Tibial artery (tissue), 4 donors: ENCODE measurements at regions not wholly inside any gene's neighbourhood (a gene's known extent, or its start where the extent isn't known, plus 50 kb on each side); places are given as distances from the start of the nearest gene placed in this dataset.
A peak's percentile ranks its signal among the peaks of the same experiment; 100 is the strongest.

Source experiments
- DNase-seq, 2 donors: peaks; one replicate each; pipeline ENCODE4 v3.0.0-alpha.2; 2019
- H3K27ac ChIP-seq, 2 donors: fragments of 200-600 bp; sonication (generic) in 1 of 2; 1 replicate in 1 of 2; 2 replicates in 1 of 2; pipeline ENCODE4 v1.5.1; 2018 to 2019; ENCODE audit warnings: mild to moderate bottlenecking in 1 of 2
- H3K27me3 ChIP-seq, 2 donors: fragments of 200-600 bp; sonication (generic) in 1 of 2; one replicate each; pipeline versions ENCODE4 v1.5.1 to v1.6.0; 2016 to 2019
- H3K36me3 ChIP-seq, 3 donors: fragments of 200-600 bp; sonication (generic) in 2 of 3; one replicate each; pipeline ENCODE4 v1.5.1; 2016 to 2019; ENCODE audit warnings: mild to moderate bottlenecking in 2 of 3
- H3K4me1 ChIP-seq, 4 donors: fragments of 200-600 bp; sonication (generic) in 2 of 4; 1 replicate in 3 of 4; 2 replicates in 1 of 4; pipeline ENCODE4 v1.5.1; 2016 to 2019
- H3K4me3 ChIP-seq, 2 donors: fragments of 200-600 bp; sonication (generic) in 1 of 2; 1 replicate in 1 of 2; 2 replicates in 1 of 2; pipeline ENCODE4 v1.5.1; 2018 to 2019; ENCODE audit warnings: mild to moderate bottlenecking in 2 of 2
- H3K9me3 ChIP-seq, 3 donors: fragments of 200-600 bp; sonication (generic) in 1 of 3; one replicate each; pipeline ENCODE4 v1.5.1; 2016 to 2019
- CTCF ChIP-seq, 2 experiments: fragments of 200-600 bp in 1 of 2; fragments of 450-650 bp in 1 of 2; IDR thresholded peaks; one replicate each; pipeline ENCODE4 v1.5.1; 2017 to 2019; ENCODE audit warnings: antibody characterized with exemption in 2 of 2, mild to moderate bottlenecking in 1 of 2, moderate library complexity in 1 of 2
- intact Hi-C: fragments of 100-400 bp; cut with DNase I; formaldehyde crosslinking; loops from one replicate; pipeline ENCODE4 v1.15.0; 2023; ENCODE audit warnings: low total_unique reads

- Histone ChIP-seq H3K27ac (no peak overlapping the region), H3K4me3 (no peak overlapping the region), H3K36me3 (no peaks in the 10 kb centered on the region), H3K4me1 (no peaks in the 10 kb centered on the region), H3K9me3 (no peaks in the 10 kb centered on the region), H3K27me3 (peaks cover 0 to 4% of the 10 kb centered on the region in 2 donors)
- peak; percentile 32 to 46 for TF ChIP-seq CTCF (IDR thresholded peaks at IDR 0.05)
- DNase-seq: peak in 1 of 2 donors; percentile 63
- intact Hi-C loops: no loop called here
Measured at GRCh38 chr14:42224053-42224888, 617.6 kb downstream of the LRFN5 start.

GRCh38 chr14:42222924-42223471, 616.3 kb downstream of the LRFN5 start:
- intact Hi-C loops: no loop called here
- no peak for TF ChIP-seq CTCF (IDR thresholded peaks at IDR 0.05)

GRCh38 chr14:42214981-42215491, 608.4 kb downstream of the LRFN5 start:
- intact Hi-C loops: no loop called here
- H3K27me3 ChIP-seq: no peaks in the 10 kb centered on the region
- TF ChIP-seq CTCF (IDR thresholded peaks at IDR 0.05): no peak
- no peak for DNase-seq
- peak overlapping the region in 1 of 2 donors; percentile 10 for H3K27ac ChIP-seq
- H3K36me3 ChIP-seq: no peaks in the 10 kb centered on the region
- peaks cover 0 to 9% (median 7%) of the 10 kb centered on the region in 4 donors for H3K4me1 ChIP-seq
- no peaks in the 10 kb centered on the region for H3K9me3 ChIP-seq
- no peak overlapping the region for H3K4me3 ChIP-seq

More at GRCh38 chr14:42222924-42223471, 616.3 kb downstream of the LRFN5 start:
- DNase-seq: peak in 1 of 2 donors; percentile 32
- Histone ChIP-seq H3K27me3 (no peaks in the 10 kb centered on the region), H3K4me1 (no peaks in the 10 kb centered on the region), H3K9me3 (no peaks in the 10 kb centered on the region), H3K27ac (no peak overlapping the region), H3K36me3 (no peaks in the 10 kb centered on the region), H3K4me3 (no peak overlapping the region)

- DNase-seq: no peak
- Histone ChIP-seq H3K36me3 (no peaks in the 10 kb centered on the region), H3K27ac (no peak overlapping the region), H3K4me3 (no peak overlapping the region), H3K27me3 (no peaks in the 10 kb centered on the region), H3K9me3 (no peaks in the 10 kb centered on the region), H3K4me1 (no peaks in the 10 kb centered on the region)
- intact Hi-C loops: no loop called here
- TF ChIP-seq CTCF (IDR thresholded peaks at IDR 0.05): no peak
Measured at GRCh38 chr14:42200957-42201356, 594.3 kb downstream of the LRFN5 start.

GRCh38 chr14:42198010-42198409, 591.3 kb downstream of the LRFN5 start:
- Histone ChIP-seq H3K4me1 (no peaks in the 10 kb centered on the region), H3K27ac (no peak overlapping the region), H3K4me3 (no peak overlapping the region), H3K27me3 (no peaks in the 10 kb centered on the region), H3K36me3 (no peaks in the 10 kb centered on the region), H3K9me3 (no peaks in the 10 kb centered on the region)
- DNase-seq: no peak
- TF ChIP-seq CTCF (IDR thresholded peaks at IDR 0.05): no peak
- intact Hi-C loops: no loop called here
